ENCODE measurements at regions not wholly inside any gene's neighbourhood (a gene's known extent, or its start where the extent isn't known, plus 50 kb on each side); places are given as distances from the start of the nearest gene placed in this dataset.
A peak's percentile ranks its signal among the peaks of the same experiment; 100 is the strongest.

DNA sequence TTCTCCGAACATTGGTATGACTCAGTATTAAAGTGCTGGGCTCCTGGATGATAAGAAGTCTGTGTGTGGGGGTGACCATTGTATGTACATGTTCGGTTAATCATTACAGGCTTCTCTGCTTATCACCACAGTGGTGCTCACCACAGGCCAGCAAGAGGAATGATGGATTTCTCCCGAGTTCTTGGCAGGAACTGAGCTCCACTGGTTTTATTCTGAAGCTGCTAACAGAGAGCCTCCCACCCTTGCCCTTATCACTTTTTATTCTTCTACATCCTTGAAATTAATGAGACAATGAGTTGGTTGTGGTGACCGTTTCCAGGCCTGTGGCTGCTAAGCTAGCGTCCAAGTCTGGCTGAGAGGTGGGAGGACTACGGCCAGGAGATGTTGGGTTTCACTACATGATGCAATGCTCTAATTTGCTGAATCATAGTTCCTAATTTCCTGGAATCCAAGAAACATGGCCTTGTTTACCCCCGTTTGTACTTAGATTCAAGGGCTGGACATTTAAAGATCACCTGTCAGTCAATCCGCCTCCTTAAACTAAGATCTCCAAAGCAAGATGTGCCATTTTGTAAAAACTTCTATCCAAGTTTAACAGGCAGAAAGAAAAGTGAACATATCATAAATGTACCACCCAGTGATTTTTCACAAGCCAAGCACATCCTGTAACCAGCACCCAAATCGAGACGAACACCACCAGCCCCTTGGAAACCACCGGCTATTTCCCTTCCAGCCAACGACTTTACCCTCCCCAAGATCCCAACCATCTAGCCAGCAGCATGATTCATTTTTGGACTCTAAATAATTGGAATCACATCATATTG lies 172.5 kb downstream of the FOXA2 start (continued):
- TF ChIP-seq TAF1 (IDR thresholded peaks at IDR 0.05; ENCODE audit: control insufficient read depth, extremely low read depth, insufficient read depth, low read length, severe bottlenecking) (peak; percentile 13), CEBPB (tag; IDR thresholded peaks at IDR 0.05) (peak; percentile 97), L3MBTL2 (IDR thresholded peaks at IDR 0.05) (0 out of 2 replicates have a peak, but pooled peaks have one; percentile 35), ZNF76 (CRISPR knock-in tag; IDR thresholded peaks at IDR 0.05; ENCODE audit: borderline replicate concordance) (no peak), BMI1 (IDR thresholded peaks at IDR 0.05; ENCODE audit: low read length) (no peak), ZNF583 (CRISPR knock-in tag; IDR thresholded peaks at IDR 0.05) (no peak), LCOR (CRISPR knock-in tag; IDR thresholded peaks at IDR 0.05) (0 out of 2 replicates have a peak, but pooled peaks have one; percentile 49), CBX8 (IDR thresholded peaks at IDR 0.05; ENCODE audit: borderline replicate concordance, extremely low read depth, low read depth, low read length, poor library complexity, severe bottlenecking) (no peak), E2F3 (CRISPR knock-in tag; IDR thresholded peaks at IDR 0.05) (no peak)
- TF ChIP-seq, protein P1, sequence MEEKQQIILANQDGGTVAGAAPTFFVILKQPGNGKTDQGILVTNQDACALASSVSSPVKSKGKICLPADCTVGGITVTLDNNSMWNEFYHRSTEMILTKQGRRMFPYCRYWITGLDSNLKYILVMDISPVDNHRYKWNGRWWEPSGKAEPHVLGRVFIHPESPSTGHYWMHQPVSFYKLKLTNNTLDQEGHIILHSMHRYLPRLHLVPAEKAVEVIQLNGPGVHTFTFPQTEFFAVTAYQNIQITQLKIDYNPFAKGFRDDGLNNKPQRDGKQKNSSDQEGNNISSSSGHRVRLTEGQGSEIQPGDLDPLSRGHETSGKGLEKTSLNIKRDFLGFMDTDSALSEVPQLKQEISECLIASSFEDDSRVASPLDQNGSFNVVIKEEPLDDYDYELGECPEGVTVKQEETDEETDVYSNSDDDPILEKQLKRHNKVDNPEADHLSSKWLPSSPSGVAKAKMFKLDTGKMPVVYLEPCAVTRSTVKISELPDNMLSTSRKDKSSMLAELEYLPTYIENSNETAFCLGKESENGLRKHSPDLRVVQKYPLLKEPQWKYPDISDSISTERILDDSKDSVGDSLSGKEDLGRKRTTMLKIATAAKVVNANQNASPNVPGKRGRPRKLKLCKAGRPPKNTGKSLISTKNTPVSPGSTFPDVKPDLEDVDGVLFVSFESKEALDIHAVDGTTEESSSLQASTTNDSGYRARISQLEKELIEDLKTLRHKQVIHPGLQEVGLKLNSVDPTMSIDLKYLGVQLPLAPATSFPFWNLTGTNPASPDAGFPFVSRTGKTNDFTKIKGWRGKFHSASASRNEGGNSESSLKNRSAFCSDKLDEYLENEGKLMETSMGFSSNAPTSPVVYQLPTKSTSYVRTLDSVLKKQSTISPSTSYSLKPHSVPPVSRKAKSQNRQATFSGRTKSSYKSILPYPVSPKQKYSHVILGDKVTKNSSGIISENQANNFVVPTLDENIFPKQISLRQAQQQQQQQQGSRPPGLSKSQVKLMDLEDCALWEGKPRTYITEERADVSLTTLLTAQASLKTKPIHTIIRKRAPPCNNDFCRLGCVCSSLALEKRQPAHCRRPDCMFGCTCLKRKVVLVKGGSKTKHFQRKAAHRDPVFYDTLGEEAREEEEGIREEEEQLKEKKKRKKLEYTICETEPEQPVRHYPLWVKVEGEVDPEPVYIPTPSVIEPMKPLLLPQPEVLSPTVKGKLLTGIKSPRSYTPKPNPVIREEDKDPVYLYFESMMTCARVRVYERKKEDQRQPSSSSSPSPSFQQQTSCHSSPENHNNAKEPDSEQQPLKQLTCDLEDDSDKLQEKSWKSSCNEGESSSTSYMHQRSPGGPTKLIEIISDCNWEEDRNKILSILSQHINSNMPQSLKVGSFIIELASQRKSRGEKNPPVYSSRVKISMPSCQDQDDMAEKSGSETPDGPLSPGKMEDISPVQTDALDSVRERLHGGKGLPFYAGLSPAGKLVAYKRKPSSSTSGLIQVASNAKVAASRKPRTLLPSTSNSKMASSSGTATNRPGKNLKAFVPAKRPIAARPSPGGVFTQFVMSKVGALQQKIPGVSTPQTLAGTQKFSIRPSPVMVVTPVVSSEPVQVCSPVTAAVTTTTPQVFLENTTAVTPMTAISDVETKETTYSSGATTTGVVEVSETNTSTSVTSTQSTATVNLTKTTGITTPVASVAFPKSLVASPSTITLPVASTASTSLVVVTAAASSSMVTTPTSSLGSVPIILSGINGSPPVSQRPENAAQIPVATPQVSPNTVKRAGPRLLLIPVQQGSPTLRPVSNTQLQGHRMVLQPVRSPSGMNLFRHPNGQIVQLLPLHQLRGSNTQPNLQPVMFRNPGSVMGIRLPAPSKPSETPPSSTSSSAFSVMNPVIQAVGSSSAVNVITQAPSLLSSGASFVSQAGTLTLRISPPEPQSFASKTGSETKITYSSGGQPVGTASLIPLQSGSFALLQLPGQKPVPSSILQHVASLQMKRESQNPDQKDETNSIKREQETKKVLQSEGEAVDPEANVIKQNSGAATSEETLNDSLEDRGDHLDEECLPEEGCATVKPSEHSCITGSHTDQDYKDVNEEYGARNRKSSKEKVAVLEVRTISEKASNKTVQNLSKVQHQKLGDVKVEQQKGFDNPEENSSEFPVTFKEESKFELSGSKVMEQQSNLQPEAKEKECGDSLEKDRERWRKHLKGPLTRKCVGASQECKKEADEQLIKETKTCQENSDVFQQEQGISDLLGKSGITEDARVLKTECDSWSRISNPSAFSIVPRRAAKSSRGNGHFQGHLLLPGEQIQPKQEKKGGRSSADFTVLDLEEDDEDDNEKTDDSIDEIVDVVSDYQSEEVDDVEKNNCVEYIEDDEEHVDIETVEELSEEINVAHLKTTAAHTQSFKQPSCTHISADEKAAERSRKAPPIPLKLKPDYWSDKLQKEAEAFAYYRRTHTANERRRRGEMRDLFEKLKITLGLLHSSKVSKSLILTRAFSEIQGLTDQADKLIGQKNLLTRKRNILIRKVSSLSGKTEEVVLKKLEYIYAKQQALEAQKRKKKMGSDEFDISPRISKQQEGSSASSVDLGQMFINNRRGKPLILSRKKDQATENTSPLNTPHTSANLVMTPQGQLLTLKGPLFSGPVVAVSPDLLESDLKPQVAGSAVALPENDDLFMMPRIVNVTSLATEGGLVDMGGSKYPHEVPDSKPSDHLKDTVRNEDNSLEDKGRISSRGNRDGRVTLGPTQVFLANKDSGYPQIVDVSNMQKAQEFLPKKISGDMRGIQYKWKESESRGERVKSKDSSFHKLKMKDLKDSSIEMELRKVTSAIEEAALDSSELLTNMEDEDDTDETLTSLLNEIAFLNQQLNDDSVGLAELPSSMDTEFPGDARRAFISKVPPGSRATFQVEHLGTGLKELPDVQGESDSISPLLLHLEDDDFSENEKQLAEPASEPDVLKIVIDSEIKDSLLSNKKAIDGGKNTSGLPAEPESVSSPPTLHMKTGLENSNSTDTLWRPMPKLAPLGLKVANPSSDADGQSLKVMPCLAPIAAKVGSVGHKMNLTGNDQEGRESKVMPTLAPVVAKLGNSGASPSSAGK (IDR thresholded peaks at IDR 0.05) = no peak
- TF ChIP-seq, protein P2, sequence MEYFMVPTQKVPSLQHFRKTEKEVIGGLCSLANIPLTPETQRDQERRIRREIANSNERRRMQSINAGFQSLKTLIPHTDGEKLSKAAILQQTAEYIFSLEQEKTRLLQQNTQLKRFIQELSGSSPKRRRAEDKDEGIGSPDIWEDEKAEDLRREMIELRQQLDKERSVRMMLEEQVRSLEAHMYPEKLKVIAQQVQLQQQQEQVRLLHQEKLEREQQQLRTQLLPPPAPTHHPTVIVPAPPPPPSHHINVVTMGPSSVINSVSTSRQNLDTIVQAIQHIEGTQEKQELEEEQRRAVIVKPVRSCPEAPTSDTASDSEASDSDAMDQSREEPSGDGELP (CRISPR knock-in tag; IDR thresholded peaks at IDR 0.05; ENCODE audit: borderline replicate concordance) = peak; percentile 23; the same call in 1 of the 2 replicates
- TF ChIP-seq, protein P3, sequence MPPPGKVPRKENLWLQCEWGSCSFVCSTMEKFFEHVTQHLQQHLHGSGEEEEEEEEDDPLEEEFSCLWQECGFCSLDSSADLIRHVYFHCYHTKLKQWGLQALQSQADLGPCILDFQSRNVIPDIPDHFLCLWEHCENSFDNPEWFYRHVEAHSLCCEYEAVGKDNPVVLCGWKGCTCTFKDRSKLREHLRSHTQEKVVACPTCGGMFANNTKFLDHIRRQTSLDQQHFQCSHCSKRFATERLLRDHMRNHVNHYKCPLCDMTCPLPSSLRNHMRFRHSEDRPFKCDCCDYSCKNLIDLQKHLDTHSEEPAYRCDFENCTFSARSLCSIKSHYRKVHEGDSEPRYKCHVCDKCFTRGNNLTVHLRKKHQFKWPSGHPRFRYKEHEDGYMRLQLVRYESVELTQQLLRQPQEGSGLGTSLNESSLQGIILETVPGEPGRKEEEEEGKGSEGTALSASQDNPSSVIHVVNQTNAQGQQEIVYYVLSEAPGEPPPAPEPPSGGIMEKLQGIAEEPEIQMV (tag; conservative IDR thresholded peaks at IDR 0.05; ENCODE audit: low read depth) = no peak; the same call in 1 of the 2 replicates

Data from K562 (cell line).